Colonic mucosa (tissue), 4 donors: ENCODE measurements at regions not wholly inside any gene's neighbourhood (a gene's known extent, or its start where the extent isn't known, plus 50 kb on each side); places are given as distances from the start of the nearest gene placed in this dataset.

Experiments
- DNase-seq: peaks from one replicate; pipeline ENCODE4 v3.0.0-alpha.2; 2020
- H3K27ac ChIP-seq: fragments of 200-600 bp; one replicate; pipeline ENCODE4 v1.8.0; 2021
- H3K27me3 ChIP-seq: fragments of 200-600 bp; one replicate; pipeline ENCODE4 v1.8.0; 2021
- H3K36me3 ChIP-seq: fragments of 200-600 bp; one replicate; pipeline ENCODE4 v1.8.0; 2021
- H3K4me1 ChIP-seq: fragments of 200-600 bp; one replicate; pipeline ENCODE4 v1.8.0; 2021; ENCODE audit warnings: mild to moderate bottlenecking
- H3K4me3 ChIP-seq: fragments of 200-600 bp; one replicate; pipeline ENCODE4 v1.8.0; 2021
- H3K9ac ChIP-seq, 2 donors: one replicate each; pipeline ENCODE4 v1.7.0; 2013; ENCODE audit warnings: control low read depth in 2 of 2, low read depth in 2 of 2, low read length in 2 of 2
- H3K9me3 ChIP-seq: fragments of 200-600 bp; one replicate; pipeline ENCODE4 v1.8.0; 2021
- CTCF ChIP-seq: fragments of 200-600 bp; IDR thresholded peaks from one replicate; pipeline ENCODE4 v1.8.0; 2022; ENCODE audit warnings: antibody characterized with exemption, mild to moderate bottlenecking
- intact Hi-C: fragments of 100-400 bp; cut with DNase I; formaldehyde crosslinking; loops from one replicate; pipeline ENCODE4 v1.14.1; 2022
- donor health status: healthy.
- donor health status: DM: no; HTN: no; CAD: no.
- donor health status: DM: no; HTN: no; CAD: no.

GRCh38 chr2:145666552-145666951, 1146.6 kb upstream of the ZEB2 start:
- no peak for DNase-seq
- Histone ChIP-seq H3K9ac (no peak overlapping the region), H3K4me1 (no peaks in the 10 kb centered on the region), H3K27ac (no peak overlapping the region), H3K4me3 (no peak overlapping the region), H3K27me3 (no peaks in the 10 kb centered on the region), H3K9me3 (no peaks in the 10 kb centered on the region), H3K36me3 (no peaks in the 10 kb centered on the region)
- TF ChIP-seq CTCF, result no peak
- intact Hi-C loops, result no loop called here

DNA sequence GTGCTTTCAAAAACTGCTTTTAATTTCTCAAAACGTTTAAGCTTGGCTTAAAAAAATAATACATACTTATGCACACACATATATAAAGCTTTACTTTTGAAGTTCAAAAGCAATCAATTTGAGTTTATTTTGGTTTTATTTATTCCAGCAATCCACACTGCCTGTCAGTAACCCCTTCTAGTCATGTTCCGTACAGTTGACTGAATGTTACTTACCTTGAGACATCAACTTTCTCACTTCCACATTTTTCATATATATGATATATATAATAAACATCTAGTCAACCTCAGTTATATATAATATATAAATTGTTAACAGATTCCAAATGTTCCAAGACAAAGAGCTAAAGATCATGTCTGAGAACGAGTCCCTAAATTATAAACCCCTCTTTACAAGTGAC, 1137.3 kb upstream of the ZEB2 start:
- Histone ChIP-seq H3K9ac (no peak overlapping the region), H3K27me3 (no peaks in the 10 kb centered on the region), H3K27ac (no peak overlapping the region), H3K36me3 (no peaks in the 10 kb centered on the region), H3K9me3 (no peaks in the 10 kb centered on the region), H3K4me1 (no peaks in the 10 kb centered on the region), H3K4me3 (no peak overlapping the region)
- TF ChIP-seq CTCF, result no peak
- intact Hi-C loops, result no loop called here
- no peak for DNase-seq

GRCh38 chr2:145655165-145655765, 1135.3 kb upstream of the ZEB2 start:
- TF ChIP-seq CTCF, result no peak
- Histone ChIP-seq H3K9me3 (no peaks in the 10 kb centered on the region), H3K9ac (no peak overlapping the region), H3K36me3 (no peaks in the 10 kb centered on the region), H3K27ac (no peak overlapping the region), H3K27me3 (no peaks in the 10 kb centered on the region), H3K4me1 (no peaks in the 10 kb centered on the region), H3K4me3 (no peak overlapping the region)
- intact Hi-C loops, result no loop called here
- DNase-seq, result no peak

DNA sequence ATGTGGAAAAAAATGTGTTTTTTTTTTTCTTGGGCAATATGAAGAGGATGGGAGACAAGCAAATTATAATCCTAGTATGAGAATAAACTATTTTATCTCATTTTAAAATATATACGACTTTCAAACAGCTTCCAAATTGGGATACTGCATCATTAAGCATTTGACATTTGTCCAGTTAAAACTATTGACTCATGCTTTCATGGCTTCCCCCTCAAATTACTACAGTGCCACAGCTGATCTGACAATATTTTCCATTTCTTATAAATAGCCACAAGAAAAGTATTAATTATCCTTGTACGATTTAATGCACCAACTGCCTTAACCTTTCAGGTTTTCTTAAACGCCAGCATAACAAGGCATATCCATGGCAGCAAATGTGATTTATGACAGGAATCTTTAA, 1134.8 kb upstream of the ZEB2 start:
- Histone ChIP-seq H3K9ac (no peak overlapping the region), H3K4me1 (no peaks in the 10 kb centered on the region), H3K36me3 (no peaks in the 10 kb centered on the region), H3K27ac (no peak overlapping the region), H3K4me3 (no peak overlapping the region), H3K9me3 (no peaks in the 10 kb centered on the region), H3K27me3 (no peaks in the 10 kb centered on the region)
- no peak for TF ChIP-seq CTCF
- intact Hi-C loops, result no loop called here
- DNase-seq, result no peak

DNA sequence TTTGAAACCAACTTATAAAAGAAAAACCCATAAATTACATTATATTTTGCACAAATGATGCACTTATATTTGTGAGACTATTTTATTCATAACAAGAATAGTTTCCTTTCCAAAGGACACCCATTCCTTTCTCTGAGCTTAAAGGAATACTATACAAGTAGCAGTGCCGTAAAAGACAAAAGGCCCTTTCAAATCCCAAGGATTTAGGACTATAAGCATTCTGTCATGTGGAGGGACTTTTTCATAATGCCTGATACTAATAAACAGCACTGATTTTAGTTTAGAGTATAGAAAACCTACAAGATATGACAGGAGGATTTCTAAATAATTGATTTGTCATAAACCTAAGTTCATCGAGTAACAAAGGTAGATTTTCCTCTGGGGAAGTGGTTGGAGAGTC, 1134.2 kb upstream of the ZEB2 start:
- no peak for TF ChIP-seq CTCF
- no peak overlapping the region for H3K27ac ChIP-seq

More for the DNA sequence above, 1134.2 kb upstream of the ZEB2 start:
- intact Hi-C loops, result no loop called here
- Histone ChIP-seq H3K9ac (no peak overlapping the region), H3K9me3 (no peaks in the 10 kb centered on the region), H3K36me3 (no peaks in the 10 kb centered on the region), H3K4me1 (no peaks in the 10 kb centered on the region), H3K4me3 (no peak overlapping the region), H3K27me3 (no peaks in the 10 kb centered on the region)
- no peak for DNase-seq
